Liver (tissue), 8 donors: ENCODE measurements at regions not wholly inside any gene's neighbourhood (a gene's known extent, or its start where the extent isn't known, plus 50 kb on each side); places are given as distances from the start of the nearest gene placed in this dataset.

ENCODE experiments used
- DNase-seq: peaks from one replicate; pipeline ENCODE4 v3.0.0-alpha.2; 2017; ENCODE audit warnings: low spot score
- H3K27ac ChIP-seq, 2 donors: one replicate each; pipeline ENCODE4 v1.7.0; 2013; ENCODE audit warnings: inconsistent platforms in 2 of 2, low read length in 2 of 2, control low read depth in 1 of 2, low read depth in 1 of 2, mild to moderate bottlenecking in 1 of 2
- H3K27me3 ChIP-seq, 4 donors: one replicate each; pipeline versions ENCODE4 v1.6.1 to v1.7.0; 2013; ENCODE audit warnings: low read length in 3 of 4, inconsistent platforms in 1 of 4, mild to moderate bottlenecking in 1 of 4, moderate library complexity in 1 of 4; ENCODE audit not compliant: control insufficient read depth in 4 of 4, insufficient read depth in 4 of 4
- H3K36me3 ChIP-seq, 4 donors: one replicate each; pipeline versions ENCODE4 v1.6.1 to v1.7.0; 2013; ENCODE audit warnings: low read length in 3 of 4, mild to moderate bottlenecking in 3 of 4, low read depth in 1 of 4, moderate library complexity in 1 of 4; ENCODE audit not compliant: control insufficient read depth in 4 of 4, insufficient read depth in 3 of 4
- H3K4me1 ChIP-seq, 4 donors: one replicate each; pipeline versions ENCODE4 v1.6.1 to v1.7.0; 2013; ENCODE audit warnings: low read length in 3 of 4, mild to moderate bottlenecking in 3 of 4, moderate library complexity in 1 of 4; ENCODE audit not compliant: control insufficient read depth in 4 of 4, insufficient read depth in 4 of 4
- H3K4me3 ChIP-seq, 3 donors: one replicate each; pipeline versions ENCODE4 v1.6.1 to v1.7.0; 2013; ENCODE audit warnings: low read length in 3 of 3, control low read depth in 1 of 3, low read depth in 1 of 3, mild to moderate bottlenecking in 1 of 3
- H3K9ac ChIP-seq, 2 donors: one replicate each; pipeline ENCODE4 v1.7.0; 2013; ENCODE audit warnings: low read length in 2 of 2, mild to moderate bottlenecking in 2 of 2, moderate library complexity in 2 of 2, control low read depth in 1 of 2, low read depth in 1 of 2
- H3K9me3 ChIP-seq, 4 donors: one replicate each; pipeline versions ENCODE4 v1.6.1 to v1.7.0; 2013; ENCODE audit warnings: low read length in 3 of 4; ENCODE audit not compliant: control insufficient read depth in 4 of 4
- EGR1 ChIP-seq, 2 donors: IDR thresholded peaks; 2 replicates each; pipeline ENCODE4 v1.6.1; 2016 to 2018; ENCODE audit warnings: antibody characterized with exemption in 2 of 2, low read depth in 2 of 2
- FOXA1 ChIP-seq: IDR thresholded peaks from 2 replicates; pipeline ENCODE4 v1.6.1; 2016; ENCODE audit warnings: antibody characterized with exemption
- FOXA2 ChIP-seq: IDR thresholded peaks from 2 replicates; pipeline ENCODE4 v1.6.1; 2016; ENCODE audit warnings: antibody characterized with exemption
- GABPA ChIP-seq, 2 donors: IDR thresholded peaks in 1 of 2; conservative IDR thresholded peaks in 1 of 2; 2 replicates each; pipeline ENCODE4 v1.6.1; 2016; ENCODE audit warnings: antibody characterized with exemption in 2 of 2, mild to moderate bottlenecking in 1 of 2, moderate library complexity in 1 of 2
- HNF4A ChIP-seq, 2 donors: conservative IDR thresholded peaks; 2 replicates each; pipeline ENCODE4 v1.6.1; 2016; ENCODE audit warnings: antibody characterized with exemption in 2 of 2, mild to moderate bottlenecking in 2 of 2
- HNF4G ChIP-seq: IDR thresholded peaks from 2 replicates; pipeline ENCODE4 v1.6.1; 2016; ENCODE audit warnings: antibody characterized with exemption
- JUND ChIP-seq, 2 donors: IDR thresholded peaks; 2 replicates each; pipeline ENCODE4 v1.6.1; 2016; ENCODE audit warnings: antibody characterized with exemption in 2 of 2
- NR2F2 ChIP-seq: IDR thresholded peaks from 2 replicates; pipeline ENCODE4 v1.6.1; 2016; ENCODE audit warnings: antibody characterized with exemption
- RAD21 ChIP-seq, 2 donors: IDR thresholded peaks; 2 replicates each; pipeline ENCODE4 v1.6.1; 2016; ENCODE audit warnings: antibody characterized with exemption in 2 of 2, mild to moderate bottlenecking in 2 of 2
- RXRA ChIP-seq, 2 donors: IDR thresholded peaks; 2 replicates each; pipeline ENCODE4 v1.6.1; 2017 to 2018; ENCODE audit warnings: antibody characterized with exemption in 2 of 2, mild to moderate bottlenecking in 1 of 2
- SP1 ChIP-seq: IDR thresholded peaks from 2 replicates; pipeline ENCODE4 v1.6.1; 2018; ENCODE audit warnings: antibody characterized with exemption, mild to moderate bottlenecking
- TAF1 ChIP-seq: conservative IDR thresholded peaks from 2 replicates; pipeline ENCODE4 v1.6.1; 2016; ENCODE audit warnings: antibody characterized with exemption, mild to moderate bottlenecking
- YY1 ChIP-seq: IDR thresholded peaks from 2 replicates; pipeline ENCODE4 v1.6.1; 2016; ENCODE audit warnings: antibody characterized with exemption, mild to moderate bottlenecking
- WGBS: extraction: QIAGEN DNeasy Blood & Tissue Kit; methylation state at CpG from one replicate; pipeline ENCODE4 v1.1.7; 2013; 5-methylcytosine and 5-hydroxymethylcytosine counted together
- TF ChIP-seq, protein P1 (sequence below): fragments of 150-350 bp; IDR thresholded peaks from 2 replicates; pipeline ENCODE4 v1.5.1; 2017; ENCODE audit warnings: improper control_type of control experiment, low read depth, low read length; ENCODE audit not compliant: missing input control
- TF ChIP-seq, protein P2 (sequence below): IDR thresholded peaks from 2 replicates; pipeline ENCODE4 v1.6.1; 2016; ENCODE audit warnings: antibody characterized with exemption
- TF ChIP-seq, protein P3 (sequence below): IDR thresholded peaks from 2 replicates; pipeline ENCODE4 v1.6.1; 2016; ENCODE audit warnings: antibody characterized with exemption
- TF ChIP-seq, protein P4 (sequence below): IDR thresholded peaks from 2 replicates; pipeline ENCODE4 v1.6.1; 2016; ENCODE audit warnings: antibody characterized with exemption
- TF ChIP-seq, protein P5 (sequence below): IDR thresholded peaks from 2 replicates; pipeline ENCODE4 v1.6.1; 2016; ENCODE audit warnings: antibody characterized with exemption, mild to moderate bottlenecking
- donor health status: healthy.
- donor health status: healthy.
- donor health status: healthy.
- donor health status: healthy.
- donor health status: healthy.

DNA sequence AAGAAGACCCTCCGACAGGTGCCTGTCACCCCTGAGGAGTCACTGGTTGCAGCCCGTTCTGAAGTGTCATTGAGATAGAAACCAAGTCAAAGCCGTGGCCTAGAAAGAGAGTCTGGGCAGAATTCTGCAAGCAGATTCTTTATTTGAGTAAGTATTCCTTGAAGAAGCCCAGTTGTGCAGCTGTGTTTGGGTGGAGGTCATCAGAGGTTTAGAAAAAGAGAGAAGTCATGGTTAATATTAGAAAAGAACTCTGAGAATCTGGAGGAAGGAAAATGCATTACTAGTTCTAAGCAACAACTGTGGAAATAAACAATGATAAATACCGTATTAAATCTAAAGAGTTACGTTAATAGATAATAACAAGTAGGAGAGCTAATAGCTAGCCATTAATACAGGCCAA, 118.8 kb upstream of the KIRREL3 start:
- DNase-seq, result no peak
- H3K9ac ChIP-seq, result no peak overlapping the region
- H3K36me3 ChIP-seq, result no peaks in the 10 kb centered on the region
- no peak overlapping the region for H3K4me3 ChIP-seq
- no peak overlapping the region for H3K27ac ChIP-seq
- no peaks in the 10 kb centered on the region for H3K27me3 ChIP-seq
- TF ChIP-seq FOXA1 (no peak), HNF4A (conservative IDR thresholded peaks at IDR 0.05) (no peak), RAD21 (IDR thresholded peaks at IDR 0.05) (no peak), RXRA (IDR thresholded peaks at IDR 0.05) (no peak), YY1 (no peak), GABPA (IDR thresholded peaks at IDR 0.05 in 1 of 2, conservative IDR thresholded peaks at IDR 0.05 in 1 of 2) (no peak), TAF1 (no peak), EGR1 (IDR thresholded peaks at IDR 0.05; ENCODE audit: low read depth in 2 of 2) (no peak), NR2F2 (no peak), JUND (IDR thresholded peaks at IDR 0.05) (no peak), FOXA2 (no peak), HNF4G (no peak), SP1 (no peak)
- TF ChIP-seq, protein P1, sequence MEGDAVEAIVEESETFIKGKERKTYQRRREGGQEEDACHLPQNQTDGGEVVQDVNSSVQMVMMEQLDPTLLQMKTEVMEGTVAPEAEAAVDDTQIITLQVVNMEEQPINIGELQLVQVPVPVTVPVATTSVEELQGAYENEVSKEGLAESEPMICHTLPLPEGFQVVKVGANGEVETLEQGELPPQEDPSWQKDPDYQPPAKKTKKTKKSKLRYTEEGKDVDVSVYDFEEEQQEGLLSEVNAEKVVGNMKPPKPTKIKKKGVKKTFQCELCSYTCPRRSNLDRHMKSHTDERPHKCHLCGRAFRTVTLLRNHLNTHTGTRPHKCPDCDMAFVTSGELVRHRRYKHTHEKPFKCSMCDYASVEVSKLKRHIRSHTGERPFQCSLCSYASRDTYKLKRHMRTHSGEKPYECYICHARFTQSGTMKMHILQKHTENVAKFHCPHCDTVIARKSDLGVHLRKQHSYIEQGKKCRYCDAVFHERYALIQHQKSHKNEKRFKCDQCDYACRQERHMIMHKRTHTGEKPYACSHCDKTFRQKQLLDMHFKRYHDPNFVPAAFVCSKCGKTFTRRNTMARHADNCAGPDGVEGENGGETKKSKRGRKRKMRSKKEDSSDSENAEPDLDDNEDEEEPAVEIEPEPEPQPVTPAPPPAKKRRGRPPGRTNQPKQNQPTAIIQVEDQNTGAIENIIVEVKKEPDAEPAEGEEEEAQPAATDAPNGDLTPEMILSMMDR, result no peak
- TF ChIP-seq, protein P2, sequence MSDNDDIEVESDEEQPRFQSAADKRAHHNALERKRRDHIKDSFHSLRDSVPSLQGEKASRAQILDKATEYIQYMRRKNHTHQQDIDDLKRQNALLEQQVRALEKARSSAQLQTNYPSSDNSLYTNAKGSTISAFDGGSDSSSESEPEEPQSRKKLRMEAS, result no peak
- TF ChIP-seq, protein P3, sequence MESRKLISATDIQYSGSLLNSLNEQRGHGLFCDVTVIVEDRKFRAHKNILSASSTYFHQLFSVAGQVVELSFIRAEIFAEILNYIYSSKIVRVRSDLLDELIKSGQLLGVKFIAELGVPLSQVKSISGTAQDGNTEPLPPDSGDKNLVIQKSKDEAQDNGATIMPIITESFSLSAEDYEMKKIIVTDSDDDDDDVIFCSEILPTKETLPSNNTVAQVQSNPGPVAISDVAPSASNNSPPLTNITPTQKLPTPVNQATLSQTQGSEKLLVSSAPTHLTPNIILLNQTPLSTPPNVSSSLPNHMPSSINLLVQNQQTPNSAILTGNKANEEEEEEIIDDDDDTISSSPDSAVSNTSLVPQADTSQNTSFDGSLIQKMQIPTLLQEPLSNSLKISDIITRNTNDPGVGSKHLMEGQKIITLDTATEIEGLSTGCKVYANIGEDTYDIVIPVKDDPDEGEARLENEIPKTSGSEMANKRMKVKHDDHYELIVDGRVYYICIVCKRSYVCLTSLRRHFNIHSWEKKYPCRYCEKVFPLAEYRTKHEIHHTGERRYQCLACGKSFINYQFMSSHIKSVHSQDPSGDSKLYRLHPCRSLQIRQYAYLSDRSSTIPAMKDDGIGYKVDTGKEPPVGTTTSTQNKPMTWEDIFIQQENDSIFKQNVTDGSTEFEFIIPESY, result no peak
- TF ChIP-seq, protein P4, sequence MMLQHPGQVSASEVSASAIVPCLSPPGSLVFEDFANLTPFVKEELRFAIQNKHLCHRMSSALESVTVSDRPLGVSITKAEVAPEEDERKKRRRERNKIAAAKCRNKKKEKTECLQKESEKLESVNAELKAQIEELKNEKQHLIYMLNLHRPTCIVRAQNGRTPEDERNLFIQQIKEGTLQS, result no peak
- TF ChIP-seq, protein P5, sequence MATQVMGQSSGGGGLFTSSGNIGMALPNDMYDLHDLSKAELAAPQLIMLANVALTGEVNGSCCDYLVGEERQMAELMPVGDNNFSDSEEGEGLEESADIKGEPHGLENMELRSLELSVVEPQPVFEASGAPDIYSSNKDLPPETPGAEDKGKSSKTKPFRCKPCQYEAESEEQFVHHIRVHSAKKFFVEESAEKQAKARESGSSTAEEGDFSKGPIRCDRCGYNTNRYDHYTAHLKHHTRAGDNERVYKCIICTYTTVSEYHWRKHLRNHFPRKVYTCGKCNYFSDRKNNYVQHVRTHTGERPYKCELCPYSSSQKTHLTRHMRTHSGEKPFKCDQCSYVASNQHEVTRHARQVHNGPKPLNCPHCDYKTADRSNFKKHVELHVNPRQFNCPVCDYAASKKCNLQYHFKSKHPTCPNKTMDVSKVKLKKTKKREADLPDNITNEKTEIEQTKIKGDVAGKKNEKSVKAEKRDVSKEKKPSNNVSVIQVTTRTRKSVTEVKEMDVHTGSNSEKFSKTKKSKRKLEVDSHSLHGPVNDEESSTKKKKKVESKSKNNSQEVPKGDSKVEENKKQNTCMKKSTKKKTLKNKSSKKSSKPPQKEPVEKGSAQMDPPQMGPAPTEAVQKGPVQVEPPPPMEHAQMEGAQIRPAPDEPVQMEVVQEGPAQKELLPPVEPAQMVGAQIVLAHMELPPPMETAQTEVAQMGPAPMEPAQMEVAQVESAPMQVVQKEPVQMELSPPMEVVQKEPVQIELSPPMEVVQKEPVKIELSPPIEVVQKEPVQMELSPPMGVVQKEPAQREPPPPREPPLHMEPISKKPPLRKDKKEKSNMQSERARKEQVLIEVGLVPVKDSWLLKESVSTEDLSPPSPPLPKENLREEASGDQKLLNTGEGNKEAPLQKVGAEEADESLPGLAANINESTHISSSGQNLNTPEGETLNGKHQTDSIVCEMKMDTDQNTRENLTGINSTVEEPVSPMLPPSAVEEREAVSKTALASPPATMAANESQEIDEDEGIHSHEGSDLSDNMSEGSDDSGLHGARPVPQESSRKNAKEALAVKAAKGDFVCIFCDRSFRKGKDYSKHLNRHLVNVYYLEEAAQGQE, result no peak
- WGBS, result 81% methylated on average over 5 of the region's 5 CpGs
- H3K9me3 ChIP-seq, result no peaks in the 10 kb centered on the region
- H3K4me1 ChIP-seq, result peaks cover 0 to 8% (median 2%) of the 10 kb centered on the region in 4 donors
